GM12891 (cell line): ENCODE measurements at regions not wholly inside any gene's neighbourhood (a gene's known extent, or its start where the extent isn't known, plus 50 kb on each side); places are given as distances from the start of the nearest gene placed in this dataset.

Source experiments
- PAX5 ChIP-seq: IDR thresholded peaks from 2 replicates; pipeline ENCODE4 v1.6.1; 2011; ENCODE audit warnings: low read length, moderate library complexity, mild to moderate bottlenecking; ENCODE audit not compliant: insufficient read depth, severe bottlenecking
- POLR2A ChIP-seq: IDR thresholded peaks from 2 replicates; pipeline ENCODE4 v1.6.1; 2011; ENCODE audit warnings: low read depth, low read length, control low read depth
- POLR2AphosphoS5 ChIP-seq: IDR thresholded peaks from 2 replicates; pipeline ENCODE4 v1.6.1; 2011; ENCODE audit warnings: low read depth, low read length, control low read depth
- POU2F2 ChIP-seq: IDR thresholded peaks from 2 replicates; pipeline ENCODE4 v1.6.1; 2011; ENCODE audit warnings: low read depth, mild to moderate bottlenecking, control low read depth, low read length, moderate library complexity
- SPI1 ChIP-seq: IDR thresholded peaks from 2 replicates; pipeline ENCODE4 v1.6.1; 2011; ENCODE audit warnings: low read depth, low read length, control low read depth
- TAF1 ChIP-seq: IDR thresholded peaks from 2 replicates; pipeline ENCODE4 v1.6.1; 2011; ENCODE audit warnings: low read depth, low read length, control low read depth

DNA sequence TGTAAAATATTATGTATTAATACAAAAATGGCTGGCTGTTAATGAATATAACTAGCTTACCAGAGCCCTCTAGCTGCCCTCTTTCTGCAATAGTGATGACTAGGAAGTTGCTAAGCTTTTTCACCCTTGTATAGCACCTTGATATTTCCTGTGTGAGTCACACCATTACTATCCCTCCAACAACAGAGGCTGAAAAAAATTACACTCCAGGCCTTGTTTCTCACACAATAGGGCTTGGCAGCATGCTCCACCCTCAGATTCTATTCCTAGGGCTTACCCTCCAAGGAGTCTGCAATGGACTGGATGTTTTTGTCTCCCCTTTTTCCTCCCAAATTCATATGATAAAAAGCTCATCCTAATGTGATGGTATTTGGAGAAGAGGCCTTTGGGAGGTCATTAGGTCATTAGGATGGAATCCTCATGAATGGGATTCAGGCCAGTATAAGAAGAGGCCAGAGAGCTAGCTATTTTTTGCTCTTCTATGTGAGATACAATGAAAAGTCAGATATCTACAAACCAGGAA lies 184.6 kb upstream of the MAP1B start:
- no peak for TF ChIP-seq POLR2A
- no peak for TF ChIP-seq POLR2AphosphoS5
- no peak for TF ChIP-seq PAX5
- no peak for TF ChIP-seq TAF1
- TF ChIP-seq POU2F2 = no peak
- no peak for TF ChIP-seq SPI1
